Fibroblast of villous mesenchyme (primary cell): ENCODE measurements at regions not wholly inside any gene's neighbourhood (a gene's known extent, or its start where the extent isn't known, plus 50 kb on each side); places are given as distances from the start of the nearest gene placed in this dataset.
"Not testable (repeated sequence)": the region's sequence is repeated elsewhere in the genome, so short reads cannot be mapped to it uniquely, and the experiment has no call there.

Experiments
- DNase-seq: peaks from one replicate; pipeline ENCODE4 v3.0.0-alpha.2; 2010; ENCODE audit warnings: low read depth
- H3K4me3 ChIP-seq: 2 replicates; pipeline ENCODE4 v1.5.1; 2011; ENCODE audit warnings: low read depth, mild to moderate bottlenecking, low read length
- TF ChIP-seq, protein P1 (sequence below): IDR thresholded peaks from 2 replicates; pipeline ENCODE4 v1.5.1; 2012; ENCODE audit warnings: low read depth, mild to moderate bottlenecking, low read length; ENCODE audit not compliant: insufficient read depth

GRCh38 chr5:29186380-29186779 is 2007.1 kb upstream of the CDH6 start:
- DNase-seq, H3K4me3 ChIP-seq: not testable (repeated sequence)

- TF ChIP-seq, protein P1, sequence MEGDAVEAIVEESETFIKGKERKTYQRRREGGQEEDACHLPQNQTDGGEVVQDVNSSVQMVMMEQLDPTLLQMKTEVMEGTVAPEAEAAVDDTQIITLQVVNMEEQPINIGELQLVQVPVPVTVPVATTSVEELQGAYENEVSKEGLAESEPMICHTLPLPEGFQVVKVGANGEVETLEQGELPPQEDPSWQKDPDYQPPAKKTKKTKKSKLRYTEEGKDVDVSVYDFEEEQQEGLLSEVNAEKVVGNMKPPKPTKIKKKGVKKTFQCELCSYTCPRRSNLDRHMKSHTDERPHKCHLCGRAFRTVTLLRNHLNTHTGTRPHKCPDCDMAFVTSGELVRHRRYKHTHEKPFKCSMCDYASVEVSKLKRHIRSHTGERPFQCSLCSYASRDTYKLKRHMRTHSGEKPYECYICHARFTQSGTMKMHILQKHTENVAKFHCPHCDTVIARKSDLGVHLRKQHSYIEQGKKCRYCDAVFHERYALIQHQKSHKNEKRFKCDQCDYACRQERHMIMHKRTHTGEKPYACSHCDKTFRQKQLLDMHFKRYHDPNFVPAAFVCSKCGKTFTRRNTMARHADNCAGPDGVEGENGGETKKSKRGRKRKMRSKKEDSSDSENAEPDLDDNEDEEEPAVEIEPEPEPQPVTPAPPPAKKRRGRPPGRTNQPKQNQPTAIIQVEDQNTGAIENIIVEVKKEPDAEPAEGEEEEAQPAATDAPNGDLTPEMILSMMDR, result no peak
- H3K4me3 ChIP-seq, result no peak overlapping the region
- DNase-seq, result no peak
Observed at GRCh38 chr5:29185558-29185957, 2007.9 kb upstream of the CDH6 start.

GRCh38 chr5:29175774-29176173 is 2017.7 kb upstream of the CDH6 start:
- no peak overlapping the region for H3K4me3 ChIP-seq
- DNase-seq, result no peak
- TF ChIP-seq, protein P1, result no peak

- TF ChIP-seq, protein P1, result no peak
- no peak overlapping the region for H3K4me3 ChIP-seq
- DNase-seq, result no peak
Observed at GRCh38 chr5:29170599-29170998, 2022.9 kb upstream of the CDH6 start.

GRCh38 chr5:29169886-29170285 is 2023.6 kb upstream of the CDH6 start:
- TF ChIP-seq, protein P1, result no peak
- no peak for DNase-seq
- H3K4me3 ChIP-seq, result no peak overlapping the region

- TF ChIP-seq, protein P1, result no peak
- H3K4me3 ChIP-seq, result no peak overlapping the region
Observed at GRCh38 chr5:29162297-29162696, 2031.2 kb upstream of the CDH6 start.

DNA sequence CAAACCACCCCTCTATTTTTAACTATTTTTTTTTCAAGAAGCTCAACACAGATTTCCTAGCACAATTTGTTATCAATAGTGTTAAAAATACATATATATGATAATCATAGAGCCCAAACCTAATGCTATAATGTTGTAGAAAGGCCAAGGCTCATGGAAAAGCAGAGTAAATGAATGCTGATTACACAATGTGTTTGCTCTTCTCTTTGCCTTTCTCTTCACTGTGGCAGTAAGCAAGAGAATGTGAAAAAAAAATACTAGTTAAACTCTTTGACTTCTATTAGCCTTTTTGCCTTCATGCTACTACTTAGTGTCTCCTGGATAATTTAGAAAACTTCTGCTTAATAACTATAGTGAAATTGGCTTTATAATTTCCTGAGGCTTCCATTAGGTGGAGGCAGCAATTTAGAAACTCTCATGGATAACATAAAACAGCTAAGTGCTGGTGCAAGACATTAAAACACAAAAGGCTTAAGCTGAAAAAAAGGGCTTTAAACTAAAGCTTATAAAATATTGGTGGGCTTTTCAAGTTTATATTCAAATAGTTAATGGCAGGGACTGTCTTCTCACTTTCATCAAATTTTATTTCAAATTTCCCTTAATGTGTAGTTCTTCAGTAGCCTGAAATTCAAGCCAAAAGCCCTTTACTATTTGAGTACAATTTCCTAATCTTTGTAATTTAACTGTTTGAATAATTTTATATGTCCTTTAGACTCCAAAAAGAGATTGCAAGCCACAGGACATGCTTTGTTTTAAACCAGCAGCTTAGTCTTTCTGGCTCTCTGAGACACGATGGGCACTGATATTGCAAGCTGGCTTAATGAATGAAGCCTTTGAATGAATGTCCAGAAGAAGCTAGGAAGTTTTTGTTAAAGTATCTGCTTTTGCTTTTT is 2031.8 kb upstream of the CDH6 start:
- TF ChIP-seq, protein P1, result no peak
- no peak for DNase-seq
- no peak overlapping the region for H3K4me3 ChIP-seq

More at GRCh38 chr5:29162297-29162696, 2031.2 kb upstream of the CDH6 start:
- no peak for DNase-seq
